ENCODE measurements at regions not wholly inside any gene's neighbourhood (a gene's known extent, or its start where the extent isn't known, plus 50 kb on each side); places are given as distances from the start of the nearest gene placed in this dataset.
"Not testable (repeated sequence)": the region's sequence is repeated elsewhere in the genome, so short reads cannot be mapped to it uniquely, and the experiment has no call there.

GRCh38 chr15:101965860-101966259 lies 153.9 kb downstream of the OR4F15 start:
- not testable (repeated sequence) for H3K9me3 Mint-ChIP-seq; ATAC-seq; H3K36me3 Mint-ChIP-seq; H3K27ac Mint-ChIP-seq; DNase-seq (ENCODE audit: low spot score in 2 of 2)

GRCh38 chr15:101967364-101967763 lies 155.4 kb downstream of the OR4F15 start:
- not testable (repeated sequence) for H3K9me3 Mint-ChIP-seq

GRCh38 chr15:101970605-101971004 lies 158.6 kb downstream of the OR4F15 start:
- H3K36me3 Mint-ChIP-seq; H3K27ac Mint-ChIP-seq; H3K9me3 Mint-ChIP-seq; DNase-seq (ENCODE audit: low spot score in 2 of 2); ATAC-seq: not testable (repeated sequence)

More at GRCh38 chr15:101967364-101967763, 155.4 kb downstream of the OR4F15 start:
- not testable (repeated sequence) for ATAC-seq; H3K27ac Mint-ChIP-seq; H3K36me3 Mint-ChIP-seq; DNase-seq (ENCODE audit: low spot score in 2 of 2)

- not testable (repeated sequence) for H3K9me3 Mint-ChIP-seq; DNase-seq (ENCODE audit: low spot score in 2 of 2); H3K27ac Mint-ChIP-seq; H3K36me3 Mint-ChIP-seq; ATAC-seq
Observed at GRCh38 chr15:101977281-101977680, 165.3 kb downstream of the OR4F15 start.

GRCh38 chr15:101980206-101980910 lies 168.4 kb downstream of the OR4F15 start:
- H3K27ac Mint-ChIP-seq, H3K9me3 Mint-ChIP-seq: not testable (repeated sequence)
- peak in 1 of 2 donors; percentile 37 for ATAC-seq

More at GRCh38 chr15:101980206-101980910, 168.4 kb downstream of the OR4F15 start:
- DNase-seq (ENCODE audit: low spot score in 2 of 2): peak in 1 of 2 donors; percentile 28
- H3K36me3 Mint-ChIP-seq: not testable (repeated sequence)
